ENCODE measurements at regions not wholly inside any gene's neighbourhood (a gene's known extent, or its start where the extent isn't known, plus 50 kb on each side); places are given as distances from the start of the nearest gene placed in this dataset.

- no peaks in the 10 kb centered on the region for H3K27me3 ChIP-seq (replicated peaks in 1 of 4; ENCODE audit: control insufficient read depth in 3 of 4, extremely low read depth in 1 of 4, insufficient read depth in 3 of 4, low read length in 3 of 4)
- no peak overlapping the region for H3K56ac ChIP-seq (replicated peaks; ENCODE audit: insufficient read length, low read depth, low read length)
- H4K5ac ChIP-seq (ENCODE audit: insufficient read length, low read depth, low read length), result no peak overlapping the region
- H3K79me2 ChIP-seq (ENCODE audit: control insufficient read depth in 1 of 2, insufficient read depth in 2 of 2, low read length in 2 of 2), result no peaks in the 10 kb centered on the region
- H2BK12ac ChIP-seq (ENCODE audit: low read depth, low read length), result no peak overlapping the region
- no peaks in the 10 kb centered on the region for H4K20me1 ChIP-seq (replicated peaks in 1 of 2; ENCODE audit: control insufficient read depth in 1 of 2, insufficient read depth in 2 of 2, low read length in 2 of 2)
- no peak overlapping the region for H3K4me3 ChIP-seq (ENCODE audit: extremely low read depth in 1 of 4, insufficient read depth in 2 of 4, low read depth in 3 of 4, low read length in 4 of 4)
- DNase-seq (ENCODE audit: low read depth in 1 of 2, low spot score in 2 of 2) (no peak), FAIRE-seq (no peak)
- H4K91ac ChIP-seq (replicated peaks; ENCODE audit: insufficient read length, low read length), result no peak overlapping the region
- H3K4me2 ChIP-seq (ENCODE audit: insufficient read depth in 1 of 2, low read depth in 2 of 2, low read length in 2 of 2), result no peak overlapping the region
- 87% methylated on average over 4 of the region's 4 CpGs; no CpG with 5 or more reads in 1 of the 2 experiments for WGBS, 2 experiments (ENCODE audit: extremely low coverage in 1 of 2, insufficient coverage in 1 of 2, insufficient read length in 1 of 2, insufficient replicate concordance in 2 of 2, low coverage in 1 of 2, low lambda C conversion rate in 2 of 2, missing lambda C conversion rate in 1 of 2)
- no peak overlapping the region for H2BK15ac ChIP-seq (ENCODE audit: low read length)
- no peak overlapping the region for H4K8ac ChIP-seq (ENCODE audit: extremely low read depth, insufficient read depth, low read length)
- H3K4me1 ChIP-seq (replicated peaks in 1 of 4; ENCODE audit: control insufficient read depth in 3 of 4, insufficient read depth in 4 of 4, low read length in 3 of 4), result peaks cover 0 to 4% (median 0%) of the 10 kb centered on the region in 4 experiments; a peak in 2 of 7 replicates
- no peak overlapping the region for H3K14ac ChIP-seq (ENCODE audit: insufficient read length)
- POLR2A ChIA-PET (ENCODE audit: partially characterized antibody), result no interaction called here
- no peak overlapping the region for H3K4ac ChIP-seq (replicated peaks; ENCODE audit: insufficient read length, low read depth, low read length)
- H3K9ac ChIP-seq (replicated peaks in 1 of 4; ENCODE audit: extremely low read depth in 1 of 4, low read depth in 3 of 4, low read length in 3 of 4), result no peak overlapping the region
- CTCF ChIA-PET (ENCODE audit: partially characterized antibody), result no interaction called here
- no peaks in the 10 kb centered on the region for H3K36me3 ChIP-seq (ENCODE audit: control insufficient read depth in 2 of 4, insufficient read depth in 4 of 4, low read length in 3 of 4)
- peaks cover 0 to 3% of the 10 kb centered on the region in 2 experiments; a peak in 1 of 4 replicates for H3K9me3 ChIP-seq (ENCODE audit: insufficient read depth in 2 of 2, low read depth in 1 of 2, low read length in 1 of 2)
- H3K23ac ChIP-seq (ENCODE audit: insufficient read length), result no peak overlapping the region
- H3K79me1 ChIP-seq (ENCODE audit: low read depth, low read length), result no peaks in the 10 kb centered on the region
- no peak overlapping the region for H2BK5ac ChIP-seq (ENCODE audit: low read depth, low read length)
- H2AK5ac ChIP-seq (ENCODE audit: low read depth, low read length), result no peak overlapping the region
- H3K23me2 ChIP-seq (ENCODE audit: low read depth, low read length), result no peaks in the 10 kb centered on the region; the same call in 1 of the 2 replicates
- H2BK120ac ChIP-seq (replicated peaks; ENCODE audit: low read depth, low read length), result no peak overlapping the region
- no peak overlapping the region for H3K27ac ChIP-seq (ENCODE audit: low read depth, low read length)
- H3K18ac ChIP-seq (ENCODE audit: extremely low read depth, low read length), result no peak overlapping the region
- no peak overlapping the region for H2BK20ac ChIP-seq (ENCODE audit: low read length)
- H2AFZ ChIP-seq (ENCODE audit: low read length), result no peak overlapping the region
- TF ChIP-seq CHD2 (IDR thresholded peaks at IDR 0.05; ENCODE audit: low read length) (no peak), SIN3A (conservative IDR thresholded peaks at IDR 0.05 in 1 of 2, IDR thresholded peaks at IDR 0.05 in 1 of 2; ENCODE audit: low read depth in 1 of 2, low read length in 2 of 2) (no peak), BACH1 (IDR thresholded peaks at IDR 0.05; ENCODE audit: low read length) (no peak), EZH2 (IDR thresholded peaks at IDR 0.05; ENCODE audit: low read depth, low read length, severe bottlenecking) (no peak), SAP30 (IDR thresholded peaks at IDR 0.05; ENCODE audit: insufficient read depth, insufficient replicate concordance, low read length) (no peak), CBX5 (IDR thresholded peaks at IDR 0.05; ENCODE audit: low read depth, low read length) (no peak), RFX5 (IDR thresholded peaks at IDR 0.05; ENCODE audit: borderline replicate concordance, low read depth, low read length) (no peak), CEBPB (IDR thresholded peaks at IDR 0.05; ENCODE audit: low read depth, low read length) (no peak), ATF3 (IDR thresholded peaks at IDR 0.05; ENCODE audit: insufficient read depth, low read depth, low read length) (no peak), RAD21 (IDR thresholded peaks at IDR 0.05 in 1 of 2, conservative IDR thresholded peaks at IDR 0.05 in 1 of 2; ENCODE audit: low read depth in 2 of 2, low read length in 2 of 2) (no peak), TBP (IDR thresholded peaks at IDR 0.05; ENCODE audit: low read depth, low read length) (no peak), TEAD4 (IDR thresholded peaks at IDR 0.05; ENCODE audit: low read depth, low read length) (no peak), KDM1A (IDR thresholded peaks at IDR 0.05; ENCODE audit: borderline replicate concordance, low read length) (no peak), SRF (IDR thresholded peaks at IDR 0.05; ENCODE audit: low read depth, low read length) (no peak)
Measured at GRCh38 chr6:20028562-20028961, 183.7 kb downstream of the MBOAT1 start.

Data from H1 (cell line).